COLO668 (cell line): ENCODE measurements at regions not wholly inside any gene's neighbourhood (a gene's known extent, or its start where the extent isn't known, plus 50 kb on each side); places are given as distances from the start of the nearest gene placed in this dataset.
A peak's percentile ranks its signal among the peaks of the same experiment; 100 is the strongest.

Experiments used
- DNase-seq: peaks from one replicate; lab custom pipeline; 2025; ENCODE audit not compliant: unreplicated experiment; lab: John Stamatoyannopoulos, UW

DNA sequence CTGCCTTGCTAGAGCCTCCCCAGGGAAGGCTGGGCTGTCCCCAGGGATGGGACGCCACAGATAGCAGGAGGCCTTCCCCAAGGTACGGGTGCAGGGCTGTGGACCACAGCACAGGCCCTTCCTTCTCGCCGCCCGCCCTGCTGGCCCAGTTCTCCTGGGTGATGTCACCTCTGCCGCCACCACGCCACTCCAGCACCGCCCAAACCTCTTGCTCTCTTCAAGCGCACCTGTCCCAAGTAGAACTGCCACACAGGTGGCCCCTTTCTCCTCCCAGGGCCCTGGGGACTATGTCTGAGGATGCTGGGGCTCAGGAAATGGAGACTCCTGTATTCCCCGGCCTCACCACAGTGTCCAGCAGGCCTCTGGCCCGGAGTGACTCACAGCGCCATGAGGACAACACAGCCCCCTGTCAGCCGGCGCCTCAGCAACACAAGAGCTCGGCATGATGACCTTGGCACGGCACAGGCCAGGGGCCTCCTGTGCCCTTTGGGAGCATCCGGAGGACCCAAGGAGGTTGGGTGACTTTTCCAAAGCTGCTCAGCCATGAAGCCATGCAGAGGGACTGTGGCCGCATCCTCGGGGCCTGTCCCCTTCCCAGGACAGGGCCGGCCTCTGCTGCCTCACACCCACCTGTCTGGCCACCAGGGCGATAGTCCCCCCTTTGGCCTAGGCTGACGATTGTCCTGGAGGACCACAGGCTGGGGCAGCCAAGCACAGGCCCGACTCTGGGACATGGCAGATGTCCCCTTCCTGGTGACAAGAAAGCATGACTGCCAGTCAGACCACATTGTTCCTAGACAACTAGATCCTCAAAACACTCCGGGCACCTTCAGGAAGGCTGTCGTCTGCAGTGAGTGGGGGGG is 1023.5 kb downstream of the BRD1 start:
- no peak for DNase-seq

DNA sequence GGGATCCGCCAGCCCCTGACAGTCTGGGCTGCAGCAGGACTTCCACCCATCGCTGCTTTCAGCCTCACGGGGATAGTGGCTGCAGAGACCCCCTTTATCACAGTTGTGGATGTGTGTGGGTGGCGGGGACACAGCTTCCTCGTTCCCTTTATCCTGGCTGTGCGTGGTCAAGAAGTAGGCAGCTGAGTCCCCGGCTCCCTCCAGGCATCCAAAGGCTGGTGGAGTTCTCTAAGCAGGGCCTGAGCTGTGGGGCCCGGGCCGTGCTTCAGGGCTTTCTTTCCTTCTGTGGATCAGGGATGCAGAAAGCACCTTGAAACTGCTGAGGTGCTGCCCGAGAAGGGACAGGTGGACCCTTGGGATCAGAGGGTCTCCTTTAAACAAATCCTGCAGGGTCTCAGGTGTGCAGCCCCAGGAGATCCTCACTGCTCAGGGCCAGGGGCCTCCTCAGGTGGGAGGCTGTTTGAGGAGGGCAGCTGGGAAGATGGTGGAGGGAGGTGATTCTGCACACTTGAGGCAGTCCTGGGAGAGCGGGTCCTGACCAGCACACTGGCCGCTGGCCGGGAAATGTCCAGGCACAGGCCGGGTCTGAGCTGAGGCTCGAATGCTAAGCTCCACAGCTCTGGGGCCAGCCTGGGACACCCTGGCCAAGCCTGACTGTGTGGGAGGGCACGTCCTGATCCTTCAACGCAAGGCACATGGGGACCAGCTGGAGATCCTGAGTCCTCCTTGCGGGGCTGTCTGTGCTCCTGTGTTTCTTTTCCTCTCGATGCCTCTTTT is 1024.3 kb downstream of the BRD1 start:
- DNase-seq: no peak

DNA sequence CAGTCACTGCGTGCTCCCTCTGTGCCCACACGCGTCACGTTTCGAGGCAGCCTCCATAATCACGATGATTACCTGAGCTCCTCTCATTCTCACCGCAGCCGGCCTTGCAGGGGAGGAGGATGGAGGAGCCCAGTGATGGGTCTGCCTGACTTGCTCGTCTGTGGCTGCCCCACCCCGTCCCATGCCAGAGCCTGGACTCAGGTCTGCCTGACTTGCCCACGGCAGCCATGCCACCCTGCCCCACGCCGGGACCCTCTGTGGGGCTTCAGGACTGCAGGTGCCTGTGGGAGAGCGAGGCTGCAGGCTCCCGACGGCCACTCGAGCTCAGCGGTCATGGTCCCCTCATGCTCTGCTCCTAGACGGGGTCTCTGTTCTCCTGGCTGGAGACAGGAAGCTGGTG is 1025.1 kb downstream of the BRD1 start:
- DNase-seq: no peak

DNA sequence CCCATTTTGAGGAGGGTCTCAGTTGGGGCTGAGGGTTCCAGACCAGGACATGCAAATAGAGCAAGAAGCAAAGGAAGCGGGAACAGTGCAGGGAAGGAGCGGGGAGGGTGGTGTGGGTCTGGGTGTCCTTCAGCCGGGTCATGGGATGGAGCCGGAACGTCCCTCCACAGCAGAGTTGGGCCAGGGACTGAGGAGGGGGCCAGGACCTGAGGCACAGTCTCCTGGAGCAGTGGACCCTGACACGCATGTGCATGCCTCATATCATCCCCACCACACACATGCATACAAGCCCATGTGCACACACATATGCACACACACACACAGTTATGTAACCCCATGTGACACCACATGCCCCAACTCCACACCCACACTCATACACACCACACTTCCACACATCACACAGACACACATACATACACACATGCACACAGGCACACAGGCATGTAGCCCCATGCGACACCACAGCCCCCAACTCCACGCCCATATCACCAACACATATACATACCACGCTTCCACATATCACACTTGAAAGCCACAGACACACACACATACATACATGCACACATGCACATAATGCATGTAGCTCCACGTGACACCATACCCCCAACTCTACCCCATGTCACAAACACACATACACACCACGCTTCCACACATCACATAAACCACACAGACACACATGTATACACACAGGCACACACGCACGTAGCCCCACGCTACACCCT is 1026.6 kb downstream of the BRD1 start:
- no peak for DNase-seq

DNA sequence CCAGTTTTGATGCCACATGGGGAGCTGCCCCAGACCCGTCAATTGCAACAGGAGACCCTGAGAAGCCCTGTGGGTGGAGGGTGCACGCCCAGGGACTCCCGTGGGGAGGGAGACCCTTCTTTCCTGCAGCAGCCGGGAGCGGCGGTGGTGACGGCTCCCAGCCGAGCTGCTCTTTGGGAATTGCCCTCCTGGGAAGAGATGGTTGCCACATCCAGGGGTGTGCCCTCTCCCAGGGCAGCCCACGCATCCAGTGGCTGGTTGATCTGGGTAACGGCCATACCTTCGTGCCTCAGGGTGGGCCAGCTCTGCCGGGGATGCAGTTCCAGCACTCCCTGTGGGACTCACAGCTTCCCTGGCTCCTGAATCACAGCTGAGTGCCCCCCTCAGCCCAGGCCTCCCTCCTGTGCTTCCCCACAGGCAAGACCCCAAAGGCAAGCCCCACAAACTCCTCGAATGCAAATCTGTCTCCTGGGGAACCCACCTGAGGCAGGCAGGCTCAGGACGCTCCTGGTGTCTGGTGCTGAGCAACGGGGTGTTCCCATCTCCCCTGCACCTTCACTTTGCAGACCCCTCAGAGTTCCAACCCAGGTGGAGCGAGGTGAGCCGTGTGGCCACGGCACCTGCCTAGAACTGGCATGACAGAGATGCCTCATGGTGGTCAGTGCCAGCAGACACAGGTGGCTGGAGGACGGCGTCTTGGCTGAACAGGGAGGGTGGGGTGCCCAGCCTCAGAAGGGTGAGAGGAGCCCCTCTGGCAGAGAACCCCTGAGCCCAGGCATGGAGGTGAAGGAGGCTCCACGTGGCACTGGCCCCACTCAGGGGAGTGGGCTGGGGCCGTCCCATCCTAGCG is 1027.4 kb downstream of the BRD1 start:
- DNase-seq: no peak

DNA sequence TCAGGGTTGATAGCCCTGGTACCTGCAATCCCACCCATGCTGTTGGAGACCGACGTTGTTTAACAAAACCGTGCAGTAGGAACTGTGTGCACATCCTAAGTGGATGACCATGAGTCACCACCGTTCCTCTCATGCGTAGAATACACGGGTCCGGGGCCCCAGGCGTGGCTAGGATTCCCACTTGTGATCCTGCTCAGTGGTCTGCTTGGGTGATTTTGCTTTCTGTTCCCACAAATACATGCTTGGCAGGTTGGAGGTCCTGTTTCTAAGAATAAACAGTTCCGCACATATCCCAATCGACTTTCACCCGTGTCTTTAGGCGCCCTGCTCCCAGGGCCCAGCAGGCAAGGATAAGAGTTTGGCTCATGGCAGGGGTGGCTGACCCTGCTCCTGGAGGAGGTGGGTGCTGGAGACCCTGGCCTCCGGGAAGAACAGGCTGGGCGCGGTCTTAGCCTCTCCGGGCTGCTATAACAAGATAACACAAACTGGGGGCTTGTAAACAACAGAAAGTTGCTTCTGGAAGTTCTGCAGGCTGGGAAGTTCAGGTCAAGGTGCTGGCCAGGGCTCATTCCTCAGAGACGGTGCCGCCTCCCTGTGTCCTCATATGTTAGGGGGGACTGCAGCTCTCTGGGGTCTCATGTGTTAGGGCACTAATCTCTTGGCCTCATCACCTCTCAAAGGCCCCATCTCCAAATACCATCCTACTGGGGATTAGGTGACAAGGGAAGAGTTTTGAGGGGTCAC is 1028.3 kb downstream of the BRD1 start:
- DNase-seq: peak; percentile 28

DNA sequence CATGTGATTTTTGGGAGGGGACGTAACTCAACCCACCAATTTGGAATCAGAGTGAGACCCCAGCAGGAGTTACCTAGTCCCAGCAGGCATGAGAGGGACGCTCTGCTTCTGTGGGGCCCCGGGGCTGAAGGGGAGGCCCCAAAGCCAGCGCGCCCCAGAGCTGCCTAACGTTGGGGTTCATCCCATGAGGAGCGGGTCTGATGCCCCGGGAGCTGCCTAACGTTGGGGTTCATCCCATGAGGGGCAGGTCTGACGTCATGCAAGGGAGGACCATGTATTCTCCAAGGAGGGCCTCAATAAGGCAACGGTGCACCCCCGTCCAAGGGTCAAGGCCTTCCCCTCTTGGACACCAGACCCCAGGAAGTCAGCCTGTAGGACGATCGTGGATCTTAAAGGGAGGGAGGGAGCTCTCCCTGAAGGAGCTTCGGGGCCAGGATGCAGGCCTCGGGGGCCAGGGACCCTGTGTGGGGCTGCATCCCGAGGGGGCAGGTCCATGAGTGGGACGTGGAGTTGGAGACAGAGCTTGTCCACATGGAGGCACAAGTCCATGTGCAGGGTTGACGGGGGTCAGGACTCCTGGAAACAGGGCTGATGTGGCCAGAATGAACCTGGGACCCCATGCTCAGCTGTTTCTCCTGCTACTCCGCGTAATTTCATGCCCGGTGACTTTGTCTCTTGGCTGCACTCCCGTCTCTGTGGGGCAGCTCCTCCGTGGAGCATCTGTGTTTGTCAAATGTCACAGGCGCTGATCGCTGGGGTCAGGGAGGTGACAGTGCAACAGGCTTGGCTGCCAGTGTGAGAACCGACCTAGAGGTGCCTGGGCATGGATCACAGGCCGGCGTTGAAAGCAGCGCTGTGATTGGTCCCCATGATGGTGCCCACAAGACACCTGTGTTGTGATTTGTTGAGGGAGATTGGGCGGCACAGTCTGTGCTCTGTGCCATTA is 1029.1 kb downstream of the BRD1 start:
- DNase-seq: no peak

DNA sequence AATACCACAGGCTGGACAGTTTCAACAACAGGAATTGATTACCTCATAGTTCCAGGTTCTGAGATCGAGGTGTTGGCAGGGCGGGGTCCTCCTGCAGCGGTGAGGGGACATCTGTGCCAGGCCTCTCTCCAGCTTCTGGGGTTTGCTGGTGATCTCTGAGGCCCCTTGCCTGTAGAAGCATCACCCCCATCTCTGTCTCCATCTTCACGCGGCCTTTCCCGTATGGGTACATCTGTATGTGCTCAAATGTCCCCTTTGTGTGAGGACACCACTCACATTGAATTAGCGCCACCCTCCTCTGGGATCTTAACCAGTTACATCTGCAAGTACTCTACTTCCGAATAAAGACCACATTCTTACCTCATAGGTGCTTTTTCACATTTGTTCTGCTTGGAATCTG is 1029.9 kb downstream of the BRD1 start:
- no peak for DNase-seq

DNA sequence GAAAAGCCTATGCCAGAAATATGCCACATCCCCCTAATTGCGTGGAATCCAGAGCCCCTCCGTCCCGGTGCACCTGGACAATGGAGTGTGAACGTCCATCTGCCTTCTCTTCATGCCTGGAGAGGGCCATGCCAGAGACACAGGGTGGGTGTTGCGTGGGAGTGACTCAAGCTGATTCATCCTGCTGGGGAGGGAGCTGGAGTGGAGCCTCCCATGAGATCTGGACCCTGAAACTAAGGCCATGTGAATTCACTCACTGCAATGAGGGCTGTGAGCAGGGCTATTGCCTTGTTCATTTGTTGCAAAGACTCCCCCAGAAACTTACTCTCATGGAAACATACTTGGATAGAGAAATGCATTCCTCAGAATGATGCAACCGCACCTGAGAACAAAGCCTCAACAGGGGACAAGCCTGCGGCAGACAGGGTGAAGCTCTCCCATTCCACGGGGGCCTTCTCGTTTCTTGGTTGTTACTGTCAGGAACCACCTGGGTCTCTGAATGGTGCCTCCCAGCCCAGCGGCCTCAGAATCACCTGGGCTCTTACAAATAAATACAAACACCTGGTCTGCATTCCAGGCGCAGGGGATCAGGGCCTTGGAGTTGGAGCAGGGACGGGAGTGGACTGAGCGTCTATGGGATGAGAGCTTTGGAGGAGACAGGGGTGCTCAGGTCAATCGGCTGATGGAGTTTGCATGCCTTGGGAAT is 1031.2 kb downstream of the BRD1 start:
- DNase-seq: no peak

DNA sequence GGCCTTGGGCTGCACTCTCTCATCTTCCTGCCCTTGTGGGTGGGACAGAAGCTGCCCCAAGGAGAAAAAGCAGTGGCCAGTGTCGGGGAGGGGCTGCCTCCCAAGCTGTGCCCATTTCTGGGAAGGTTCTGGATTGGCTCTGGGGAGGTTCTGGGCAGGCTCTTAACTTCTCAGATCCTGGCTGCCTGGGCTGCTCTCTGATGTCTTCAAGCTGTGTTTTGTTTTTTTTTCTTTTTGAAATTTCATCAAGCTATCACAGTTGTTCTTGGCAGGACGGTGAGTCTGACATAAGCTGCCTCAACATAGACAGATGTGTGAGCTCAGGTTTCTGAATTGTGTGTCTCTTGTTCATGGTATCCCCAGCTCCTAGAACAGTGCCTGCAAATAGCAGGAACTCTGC is 1032.0 kb downstream of the BRD1 start:
- no peak for DNase-seq

DNA sequence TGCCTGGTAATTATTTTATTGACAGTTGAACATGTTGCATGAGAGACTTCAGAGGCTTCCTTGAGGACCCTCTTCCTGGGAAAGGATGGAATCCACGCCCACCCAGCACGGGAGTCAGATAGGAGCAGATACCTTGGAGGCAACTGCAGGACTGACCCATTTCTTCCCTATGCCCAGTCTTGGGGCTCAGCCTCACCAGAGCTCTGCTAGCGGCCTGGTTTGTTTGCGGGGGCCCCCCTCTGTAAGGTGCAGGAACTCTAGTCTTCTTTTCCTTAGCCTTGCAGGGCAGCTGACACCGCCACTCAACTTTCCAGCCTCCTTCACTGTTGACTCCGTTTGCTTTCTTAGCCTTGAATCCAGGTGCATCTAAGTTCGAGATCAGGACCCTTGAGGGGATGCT is 1032.8 kb downstream of the BRD1 start:
- no peak for DNase-seq

DNA sequence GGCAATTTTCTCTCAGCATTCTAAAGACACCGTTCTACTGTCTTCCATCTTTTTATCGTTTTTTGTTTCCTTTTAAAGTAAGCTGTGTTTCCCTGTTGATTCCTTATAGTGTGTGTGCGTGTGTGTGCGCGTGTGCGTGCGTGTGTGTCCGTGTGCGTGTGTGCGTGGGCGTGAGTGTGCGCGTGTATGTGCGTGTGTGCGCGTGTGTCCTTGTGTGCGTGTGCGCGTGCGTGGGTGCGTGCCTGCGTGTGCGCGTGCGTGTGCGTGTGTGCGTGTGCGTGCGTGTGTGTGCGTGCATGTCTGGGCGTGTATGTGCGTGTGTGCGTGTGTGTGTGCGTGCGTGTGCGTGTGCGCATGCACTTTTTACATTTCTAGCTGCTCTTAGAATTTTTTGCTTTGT is 1033.7 kb downstream of the BRD1 start:
- DNase-seq: no peak

DNA sequence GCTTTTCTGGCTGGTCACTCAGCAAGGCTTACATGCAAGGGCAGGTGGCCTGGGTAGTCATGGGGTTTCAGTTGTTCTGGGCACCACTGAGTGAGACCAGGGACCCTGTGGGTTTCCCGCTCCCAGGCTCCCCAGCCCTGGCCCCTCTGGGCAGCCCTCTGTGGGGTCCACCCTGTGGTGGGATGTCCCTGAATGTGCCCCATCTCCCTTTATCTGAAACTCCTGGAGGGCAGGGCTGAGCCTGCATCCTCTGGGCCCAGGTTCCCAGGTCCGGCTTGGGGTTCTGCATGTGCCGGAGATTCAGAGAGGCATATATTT is 1041.0 kb downstream of the BRD1 start:
- DNase-seq: no peak

DNA sequence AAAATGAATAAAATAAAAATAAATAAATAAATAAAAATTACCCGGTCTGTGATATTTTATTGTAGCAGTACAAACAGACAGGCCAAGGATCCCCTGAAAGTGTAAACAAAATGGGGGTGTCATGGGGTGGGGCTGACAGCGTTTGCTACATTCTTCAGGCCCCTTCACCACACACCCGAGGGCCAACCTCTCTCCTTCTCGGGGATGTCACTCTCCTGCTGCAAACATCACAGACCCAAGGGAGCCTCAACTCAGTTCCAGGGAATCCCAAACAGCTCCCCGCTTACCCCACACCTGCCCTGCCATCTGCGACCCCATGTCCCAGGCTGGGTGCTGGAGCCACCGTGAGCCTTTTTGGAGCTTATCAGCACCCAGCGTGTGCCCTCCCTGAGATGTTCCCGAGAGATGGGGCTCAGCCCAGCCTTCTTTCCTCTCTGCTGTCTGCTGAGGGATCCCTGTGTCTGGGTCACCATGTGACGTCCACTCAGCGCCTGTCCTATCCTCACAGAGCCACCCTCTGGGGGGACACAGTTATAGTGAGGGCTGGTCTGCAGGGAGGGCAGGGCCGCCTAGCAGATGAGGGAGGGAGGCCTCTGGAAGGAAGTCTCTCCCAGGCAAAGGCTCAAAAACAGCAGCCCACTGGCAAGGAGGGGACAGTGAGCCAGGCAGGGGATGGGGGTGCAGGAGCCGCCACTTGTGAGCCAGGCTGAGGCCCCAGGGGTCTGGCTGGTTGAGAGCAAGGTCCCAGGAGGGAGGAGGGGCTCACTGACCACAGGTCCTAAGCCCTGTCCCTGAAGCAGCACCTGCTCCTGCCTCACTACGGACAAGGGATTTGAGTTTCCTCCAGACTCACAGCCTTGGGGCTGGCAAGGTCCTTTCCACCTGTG is 1041.6 kb downstream of the BRD1 start:
- DNase-seq: no peak

DNA sequence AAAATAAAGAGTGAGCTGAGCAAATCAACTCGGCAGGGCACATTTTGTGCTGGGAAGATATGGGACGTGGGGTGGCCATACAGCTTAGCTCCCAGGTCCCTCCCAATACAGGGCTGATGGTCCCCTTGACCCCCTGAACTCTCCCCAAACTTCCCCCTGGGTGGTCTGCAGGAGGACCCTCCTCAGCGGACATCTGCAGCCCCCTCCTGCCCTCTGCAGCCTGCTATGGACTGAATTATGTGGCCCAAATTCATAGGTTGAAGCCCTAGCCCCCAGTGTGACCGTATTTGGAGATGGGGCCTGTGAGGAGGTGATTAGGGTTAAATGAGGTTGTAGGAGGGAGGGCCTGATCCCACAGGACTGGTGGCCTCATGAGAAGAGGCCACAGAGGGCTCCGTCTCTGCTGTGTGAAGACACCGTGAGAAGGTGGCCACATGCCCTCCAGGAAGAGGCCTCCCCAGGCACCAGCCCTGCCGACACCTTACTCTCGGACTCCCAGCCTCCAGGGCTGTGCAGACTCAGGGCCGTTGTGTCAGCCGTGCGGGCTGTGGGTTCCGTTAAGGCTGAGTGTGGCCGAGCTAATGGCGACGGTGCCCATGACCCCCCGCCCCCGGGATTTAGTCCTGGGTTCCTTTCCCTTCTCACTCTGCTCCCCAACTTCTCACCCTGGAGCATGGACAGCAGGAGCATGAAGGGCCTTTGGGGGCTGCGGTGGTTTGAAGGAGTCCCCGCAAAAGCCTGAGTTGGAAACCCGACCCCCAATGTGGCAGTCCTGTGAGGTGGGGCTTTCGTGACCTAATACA is 1042.8 kb downstream of the BRD1 start:
- DNase-seq: no peak

DNA sequence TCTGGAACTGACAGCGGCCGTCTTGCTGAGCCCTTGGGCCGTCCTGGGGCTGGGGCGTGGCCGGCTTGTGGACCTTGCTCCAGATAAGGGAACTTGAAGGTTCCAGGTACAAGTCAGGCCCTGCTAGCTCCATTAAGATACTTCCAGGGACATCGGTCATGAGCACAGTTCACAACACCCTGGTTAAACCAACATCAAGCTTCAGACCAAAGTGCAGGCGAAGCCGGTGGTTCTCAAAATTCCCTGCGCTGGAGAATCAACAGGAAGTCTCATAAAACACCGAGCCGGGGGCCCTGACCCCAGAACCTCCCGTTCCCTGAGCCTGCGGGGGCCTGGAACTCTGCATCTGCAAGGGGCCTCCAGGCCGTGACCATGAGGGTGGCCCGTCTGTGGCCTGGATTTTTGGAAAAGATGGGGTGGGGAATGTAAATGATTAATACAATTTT is 1043.8 kb downstream of the BRD1 start:
- no peak for DNase-seq
